Brain pericyte (primary cell): ENCODE measurements at regions not wholly inside any gene's neighbourhood (a gene's known extent, or its start where the extent isn't known, plus 50 kb on each side); places are given as distances from the start of the nearest gene placed in this dataset.

ENCODE experiments used
- DNase-seq: peaks from one replicate; pipeline ENCODE4 v3.0.0-alpha.2; 2012; ENCODE audit warnings: low read depth, low spot score

DNA sequence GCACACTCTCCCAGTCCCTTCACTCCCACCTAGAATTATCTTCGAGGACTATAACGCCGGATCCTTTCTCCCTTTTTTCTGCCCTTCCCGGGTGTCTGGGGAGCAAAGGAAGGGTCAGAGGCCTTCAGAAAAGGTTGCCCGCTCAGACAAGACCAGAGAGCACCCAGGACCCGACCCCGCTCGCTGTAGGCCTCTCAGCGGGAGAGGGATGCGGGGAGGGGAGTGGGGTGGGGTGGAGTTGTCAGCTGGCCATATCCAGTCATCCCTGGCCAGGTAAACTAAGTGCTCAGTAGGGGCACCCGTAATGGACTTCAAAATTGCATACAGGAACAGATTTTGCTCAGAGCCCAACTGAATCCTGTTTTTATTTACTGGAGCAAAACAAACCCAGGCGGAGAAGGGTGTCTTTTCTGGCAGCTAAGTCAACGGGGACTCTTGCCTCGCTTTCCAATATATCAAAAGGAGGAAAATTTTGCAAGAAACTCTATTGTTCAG lies 65.0 kb downstream of the NOL4 start:
- DNase-seq = no peak

DNA sequence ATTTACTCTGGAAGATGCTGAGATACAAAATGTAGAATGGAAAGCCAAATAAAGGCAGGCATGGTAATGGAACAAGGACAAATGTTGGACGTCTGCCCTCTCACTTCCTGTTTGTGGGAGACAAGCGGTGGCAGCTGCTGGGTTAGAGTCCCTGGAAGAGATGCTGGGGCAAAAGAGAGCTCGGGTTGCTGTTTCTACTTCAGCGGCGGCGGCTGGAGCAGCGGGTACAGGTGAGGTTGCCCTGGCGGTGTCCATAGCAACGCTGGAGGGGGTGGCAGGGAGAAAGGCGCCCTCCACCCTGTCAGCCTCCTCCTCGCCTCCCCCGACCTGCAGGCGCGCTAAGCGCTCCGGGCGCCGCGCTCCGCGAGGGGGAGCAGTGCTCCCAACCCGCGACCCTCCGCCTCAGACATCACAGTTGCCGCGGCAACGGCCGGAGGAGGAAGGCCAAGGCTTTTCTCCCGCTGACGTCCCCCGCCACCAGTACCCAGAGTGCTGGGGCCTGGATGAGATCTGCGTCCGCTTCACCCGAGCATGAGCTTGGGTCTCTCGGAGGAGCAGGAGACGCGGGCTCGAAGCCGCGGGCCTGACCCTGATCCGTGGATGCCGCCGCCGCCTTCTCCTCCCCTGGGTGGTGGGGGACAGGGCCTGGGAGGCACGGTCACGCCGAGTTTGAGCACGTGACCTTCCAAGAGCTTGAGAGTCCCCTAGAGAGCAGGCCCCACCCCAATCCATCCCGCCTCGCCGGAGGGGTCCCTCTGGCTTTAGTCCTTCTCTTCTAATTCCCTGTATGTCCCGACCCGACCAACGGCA lies 65.6 kb downstream of the NOL4 start:
- no peak for DNase-seq

DNA sequence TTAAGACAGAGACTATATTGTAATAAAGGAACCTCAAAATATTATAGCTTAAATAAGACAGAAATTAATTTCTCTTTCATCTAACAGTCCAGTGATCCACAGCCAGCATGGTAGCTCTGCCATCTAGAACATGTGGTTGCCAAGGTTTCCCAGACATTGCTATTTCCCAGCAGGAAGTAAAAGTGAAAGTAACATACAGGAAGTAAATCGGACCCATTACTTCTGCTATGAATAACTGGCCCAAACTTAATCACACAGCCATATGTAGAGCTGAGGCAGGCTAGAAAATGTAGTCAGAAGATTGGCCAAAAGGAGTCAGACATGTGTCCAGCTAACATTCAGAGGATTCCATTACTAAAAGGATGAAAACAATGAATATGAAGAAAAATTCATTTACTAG lies 71.0 kb downstream of the NOL4 start:
- no peak for DNase-seq

DNA sequence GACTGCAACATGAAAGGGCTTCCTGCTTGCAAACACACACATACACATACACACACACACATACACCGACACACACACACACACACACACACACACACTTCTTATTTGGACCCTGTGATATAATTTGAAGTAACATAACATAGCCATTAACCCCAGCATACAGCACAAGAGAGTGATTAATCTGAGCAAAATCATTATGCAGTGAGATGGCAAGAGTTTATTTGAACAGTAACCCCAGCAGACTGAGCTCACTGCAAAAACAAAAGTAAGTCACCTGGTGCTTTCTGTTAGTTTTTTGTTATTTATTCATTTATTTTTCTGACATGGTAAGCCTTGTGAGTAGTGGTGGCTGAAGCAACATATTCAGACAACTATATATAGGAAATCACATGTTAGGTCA lies 93.7 kb downstream of the NOL4 start:
- DNase-seq = no peak

DNA sequence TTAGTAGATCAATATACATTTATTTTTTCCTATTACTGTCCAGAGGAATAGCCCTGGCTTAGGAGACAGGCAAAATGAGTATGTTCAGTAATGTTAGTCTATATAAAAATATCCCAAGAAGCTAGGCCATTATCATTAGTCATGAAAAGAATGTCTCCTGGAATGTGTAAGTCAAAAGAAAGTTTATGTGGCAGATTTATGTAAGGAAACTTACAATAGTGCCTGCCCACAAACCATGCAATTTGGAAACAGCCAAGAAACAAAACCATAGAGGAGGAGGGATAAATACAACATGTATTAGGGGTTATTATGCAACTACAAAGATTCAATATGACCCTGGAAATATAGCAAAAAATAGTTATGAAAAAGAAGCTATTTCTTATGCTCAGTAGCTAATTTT lies 96.3 kb downstream of the NOL4 start:
- DNase-seq = no peak

DNA sequence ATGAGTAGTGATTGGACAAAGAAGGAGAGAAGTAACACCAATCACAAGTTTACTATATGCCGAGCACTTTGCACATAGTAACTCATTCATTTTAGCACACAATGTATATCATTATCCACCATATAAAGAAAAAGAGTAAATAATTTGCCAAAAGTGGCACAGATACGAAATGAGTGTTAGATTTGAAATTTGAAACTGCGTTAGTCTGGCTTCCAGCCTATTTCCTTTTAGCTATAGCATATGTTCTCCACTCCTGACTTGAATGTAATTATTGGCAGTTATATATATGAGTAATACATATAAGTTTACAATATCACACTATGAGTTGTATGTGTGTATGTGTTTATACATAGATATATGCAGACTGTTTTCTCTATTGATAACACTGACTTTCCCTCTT lies 98.6 kb downstream of the NOL4 start:
- no peak for DNase-seq

DNA sequence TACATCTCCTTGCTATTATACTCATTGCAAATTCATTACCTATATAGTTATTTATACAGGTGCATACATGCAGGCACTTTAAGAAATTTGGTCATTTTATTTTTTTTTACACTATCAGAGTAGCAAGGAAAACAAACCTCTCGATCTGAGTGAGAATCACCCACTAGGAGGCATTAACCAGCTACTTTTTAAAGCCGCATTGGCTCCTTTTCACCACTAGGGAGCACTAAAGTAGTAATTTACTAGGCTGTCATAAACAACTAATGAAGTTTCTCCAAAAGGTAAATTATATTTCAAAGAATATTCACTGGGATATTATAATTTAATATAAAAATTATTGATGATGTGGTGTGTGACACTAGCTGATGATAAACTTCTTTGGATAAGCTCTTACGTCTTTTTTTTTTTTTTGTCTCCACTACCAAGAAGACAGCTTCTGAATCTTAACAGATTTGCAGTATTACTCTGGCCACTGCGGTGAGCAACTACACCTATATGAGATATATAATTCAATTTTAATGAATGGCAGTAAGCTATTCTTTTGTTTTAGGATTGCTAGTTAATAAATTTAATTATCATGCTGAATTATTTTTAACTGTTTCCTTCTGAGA lies 101.9 kb downstream of the NOL4 start:
- peak; percentile 13 for DNase-seq

DNA sequence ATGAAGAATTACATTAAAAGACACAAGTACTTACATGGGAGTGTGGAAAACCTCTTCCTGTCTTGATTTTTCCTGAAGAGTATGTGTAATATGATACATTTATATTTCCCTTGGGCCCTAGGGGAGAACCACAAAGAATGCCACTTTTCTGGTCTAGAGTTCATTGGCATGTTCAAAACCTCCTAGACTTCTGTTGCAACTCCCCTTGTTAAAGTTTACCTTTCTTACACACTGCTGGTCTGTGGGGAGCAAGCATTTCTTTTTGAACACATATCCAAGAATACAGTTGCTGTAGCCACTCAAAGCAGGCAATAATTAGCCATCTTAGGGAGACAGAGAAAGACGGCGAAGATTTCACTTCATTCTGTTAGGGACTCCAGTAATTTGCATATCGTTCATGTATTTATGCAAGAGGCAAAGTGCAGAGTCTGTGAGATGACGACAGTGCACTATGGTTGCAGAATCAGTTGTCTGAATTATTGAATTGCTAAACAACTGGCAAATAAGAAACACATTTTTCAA lies 103.5 kb downstream of the NOL4 start:
- peak; percentile 38 for DNase-seq

DNA sequence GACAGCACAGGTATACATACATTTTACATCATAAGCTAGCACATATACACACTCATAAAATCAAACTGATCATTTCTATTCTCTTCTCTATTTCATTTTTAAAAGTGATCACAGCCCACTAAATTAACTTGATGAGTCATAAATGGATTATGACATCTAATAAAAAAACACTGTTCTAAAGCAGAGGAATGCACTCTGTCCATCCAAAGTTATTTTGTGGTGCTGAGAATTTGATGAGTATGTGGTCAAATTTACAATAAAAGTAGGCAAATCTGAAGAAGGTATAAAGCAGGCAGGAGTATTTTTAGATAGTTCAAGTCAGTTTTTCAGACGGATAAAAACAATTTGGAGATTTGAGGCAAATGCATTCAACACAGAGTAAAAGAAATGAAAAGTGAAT lies 104.4 kb downstream of the NOL4 start:
- no peak for DNase-seq

DNA sequence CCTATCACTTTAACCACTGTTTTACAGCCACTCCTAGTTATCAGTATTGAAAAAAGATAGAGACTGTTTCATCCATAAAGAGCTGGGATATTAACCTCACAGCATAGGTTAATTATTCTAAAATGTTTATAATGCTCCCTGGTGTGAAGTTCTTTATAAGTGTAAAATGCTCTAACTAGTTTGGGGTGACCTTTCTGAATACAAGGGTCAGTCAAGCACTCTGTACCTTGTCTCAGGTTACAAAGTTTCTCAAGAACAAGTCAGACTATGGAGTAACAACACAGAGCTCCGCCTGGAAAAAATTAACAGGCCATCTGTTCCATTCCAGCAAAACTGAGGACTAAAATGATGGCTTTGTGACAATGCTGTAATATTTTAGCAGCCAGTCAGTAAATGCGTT lies 107.4 kb downstream of the NOL4 start:
- no peak for DNase-seq

DNA sequence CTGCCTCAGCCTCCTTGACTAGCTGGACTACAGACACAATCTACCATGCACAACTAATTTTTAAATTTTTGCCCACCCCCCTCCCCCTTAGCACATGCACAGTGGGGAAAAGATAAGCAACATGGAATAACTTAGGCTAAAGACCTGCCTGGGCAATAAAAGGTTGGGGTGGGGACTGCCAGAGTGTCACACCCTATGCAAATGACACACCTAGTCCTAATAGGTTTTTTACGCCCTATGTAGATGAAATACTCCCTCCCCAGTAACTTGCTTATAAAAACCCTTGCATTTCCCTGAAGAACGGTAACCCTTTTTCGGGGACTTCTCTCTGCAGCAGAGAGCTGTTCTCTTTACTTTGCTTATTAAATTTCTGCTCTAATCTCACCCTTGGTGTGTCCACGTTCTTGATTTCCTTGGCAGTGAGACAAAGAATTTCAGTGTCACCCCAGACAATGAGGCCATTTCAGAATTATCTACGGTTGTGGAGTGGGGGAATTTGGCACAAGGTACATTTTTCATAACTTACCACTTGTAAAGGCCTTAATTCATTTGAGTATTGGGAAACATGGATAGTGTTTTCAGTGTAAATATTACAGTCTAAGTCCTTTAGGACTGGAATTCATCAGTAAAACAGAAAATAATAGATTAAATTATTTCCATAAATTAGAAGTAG lies 109.2 kb downstream of the NOL4 start:
- no peak for DNase-seq

DNA sequence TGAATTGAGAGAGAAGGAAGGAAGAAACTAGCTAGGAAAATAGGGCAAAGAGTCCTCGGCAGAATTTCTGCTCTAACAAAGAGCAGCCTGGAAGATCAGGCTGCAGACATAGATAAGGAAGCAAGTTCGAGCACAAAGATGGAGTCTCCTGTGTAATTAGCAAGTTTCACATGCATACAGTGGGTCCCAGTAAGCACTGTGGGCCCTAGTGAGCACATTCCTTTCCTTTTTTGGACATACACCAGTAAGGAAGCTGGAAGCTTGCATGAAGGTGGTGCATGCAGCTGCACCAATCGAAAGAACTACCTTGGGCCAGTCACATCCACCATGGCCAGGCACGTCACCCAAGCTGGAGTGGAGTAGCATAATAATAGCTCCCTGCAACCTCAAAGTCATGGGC lies 109.7 kb downstream of the NOL4 start:
- no peak for DNase-seq

DNA sequence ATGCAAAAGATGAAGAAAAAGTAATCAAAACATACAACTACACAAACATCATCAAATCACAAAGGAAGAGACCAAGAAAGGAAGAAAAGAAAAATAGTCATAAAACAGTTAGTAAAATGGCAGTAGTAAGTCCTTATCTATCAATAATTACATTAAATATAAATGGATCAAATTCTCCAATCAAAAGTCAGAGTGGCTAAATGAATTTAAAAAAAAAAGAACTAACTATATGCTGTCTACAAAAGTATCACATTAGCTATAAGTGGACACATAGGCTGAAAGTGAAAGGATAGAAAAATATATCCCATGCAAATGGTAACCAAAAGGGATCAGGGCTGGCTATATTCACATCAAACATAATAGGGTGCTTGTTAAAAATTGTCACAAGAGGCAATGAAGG lies 116.5 kb downstream of the NOL4 start:
- no peak for DNase-seq

DNA sequence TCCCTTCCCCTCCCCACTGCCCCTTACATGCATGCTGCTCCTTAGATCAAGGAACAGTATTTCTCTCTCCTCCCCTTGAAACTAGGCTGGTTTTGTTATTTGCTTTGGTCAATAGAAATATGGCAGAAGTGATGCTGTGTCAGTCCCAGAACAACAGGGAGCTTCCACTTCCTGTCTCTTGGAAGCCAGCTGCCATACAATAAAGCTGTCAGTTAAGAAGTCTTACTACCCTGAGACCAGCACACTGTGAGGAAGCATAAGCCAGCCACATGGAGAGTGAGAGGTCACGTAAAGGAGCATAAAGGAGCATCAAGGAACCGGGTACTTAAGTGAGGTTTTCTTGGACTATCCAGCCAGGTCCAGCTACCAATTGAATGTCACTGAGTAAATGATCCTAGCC lies 126.6 kb downstream of the NOL4 start:
- no peak for DNase-seq

DNA sequence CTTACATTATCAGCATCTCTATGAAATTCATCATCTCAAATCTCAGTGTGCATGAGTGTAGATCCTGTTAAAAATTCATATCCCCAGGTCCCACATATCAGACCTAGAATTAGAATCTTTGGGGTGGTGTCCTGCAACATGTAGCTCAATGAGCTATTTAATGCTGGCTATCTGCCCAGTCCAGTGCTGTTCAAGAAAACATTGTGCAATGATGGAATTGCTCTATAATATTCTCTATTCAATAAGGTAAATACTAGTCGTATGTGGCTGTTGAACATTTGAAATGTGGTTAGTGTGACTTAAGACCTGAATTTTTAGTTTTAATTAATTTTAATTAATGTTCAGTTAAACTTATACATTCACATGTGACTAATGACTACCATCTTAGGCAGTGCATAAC lies 127.4 kb downstream of the NOL4 start:
- no peak for DNase-seq

DNA sequence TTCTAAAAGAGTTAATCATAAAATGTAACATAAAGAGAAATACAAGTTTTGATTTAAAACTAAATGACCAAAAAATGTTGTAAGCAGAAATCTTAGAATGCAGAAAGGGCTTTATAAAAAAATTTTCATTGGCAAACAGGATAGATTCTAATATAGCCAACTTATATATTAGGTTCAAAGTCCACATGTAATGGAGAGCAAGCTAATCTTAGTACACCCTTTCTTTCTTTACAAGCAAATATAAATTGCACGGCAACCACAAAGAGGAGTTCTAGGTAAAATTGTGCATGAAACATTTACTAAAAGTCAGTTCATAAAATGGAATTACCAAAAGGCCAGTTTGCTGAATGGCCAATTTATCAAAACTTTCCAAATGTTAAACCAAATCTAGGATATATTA lies 130.6 kb downstream of the NOL4 start:
- DNase-seq = no peak

DNA sequence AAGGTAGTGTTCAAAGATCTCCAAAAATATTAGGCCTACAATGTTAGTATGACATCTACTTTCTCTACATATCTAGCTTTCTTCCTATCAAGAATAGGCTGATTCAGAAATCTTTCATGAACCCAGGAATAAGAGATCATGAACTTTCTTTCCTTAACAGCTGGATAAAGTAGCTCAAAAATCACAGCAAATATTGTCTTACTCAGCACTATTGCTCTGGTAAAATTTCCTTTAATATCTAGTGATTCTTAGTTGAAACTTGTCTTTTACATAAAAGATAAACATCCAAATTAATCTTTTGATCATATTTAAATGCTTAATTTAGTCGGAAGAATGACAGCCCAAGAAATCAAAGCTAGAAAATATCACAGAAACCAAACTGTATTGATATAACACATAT lies 131.9 kb downstream of the NOL4 start:
- no peak for DNase-seq

DNA sequence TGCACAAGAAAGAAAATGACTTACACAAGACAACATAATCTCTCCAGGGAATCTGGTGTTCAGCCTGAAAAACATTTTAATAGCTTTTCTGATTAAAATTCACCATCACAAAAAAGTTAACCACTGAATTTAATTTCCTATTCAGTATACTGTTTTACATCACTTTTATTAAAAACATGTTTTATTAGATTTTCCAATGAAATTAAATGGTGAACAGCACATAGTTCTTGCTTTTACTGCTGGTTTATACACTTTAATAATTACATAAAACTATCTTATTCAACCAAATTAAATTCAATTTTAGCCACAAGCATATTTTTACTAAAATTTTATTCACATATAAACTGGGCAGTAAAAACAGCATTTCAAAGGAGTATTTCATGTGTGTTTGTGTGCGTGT lies 138.3 kb downstream of the NOL4 start:
- DNase-seq = no peak

DNA sequence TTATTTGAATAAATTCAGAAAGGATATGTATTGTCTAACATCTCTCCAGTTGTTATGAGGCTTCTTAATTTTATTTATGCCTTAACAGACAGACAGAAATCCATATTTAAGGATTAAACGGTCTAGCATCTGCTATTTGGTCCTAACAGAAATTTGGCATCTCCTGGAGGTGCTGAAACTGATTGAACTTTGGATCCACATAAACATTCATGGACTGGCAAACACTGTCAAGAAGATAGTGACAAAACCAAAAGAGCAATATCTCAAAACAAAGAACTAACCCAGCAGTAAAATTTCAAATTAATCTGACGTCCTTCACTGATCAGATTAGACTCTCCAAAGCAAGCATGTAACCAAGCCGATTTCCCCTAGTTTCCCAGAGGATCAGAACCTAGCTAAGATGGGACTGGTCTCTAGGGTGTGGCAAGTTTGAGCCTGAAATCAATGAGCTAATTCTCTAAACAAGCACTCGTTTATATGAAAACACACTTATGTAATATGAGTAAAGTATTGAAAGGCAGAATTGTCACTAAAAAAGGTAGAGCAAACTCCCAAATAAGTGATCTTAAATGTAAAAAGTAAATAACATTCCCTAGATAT lies 139.5 kb downstream of the NOL4 start:
- no peak for DNase-seq

DNA sequence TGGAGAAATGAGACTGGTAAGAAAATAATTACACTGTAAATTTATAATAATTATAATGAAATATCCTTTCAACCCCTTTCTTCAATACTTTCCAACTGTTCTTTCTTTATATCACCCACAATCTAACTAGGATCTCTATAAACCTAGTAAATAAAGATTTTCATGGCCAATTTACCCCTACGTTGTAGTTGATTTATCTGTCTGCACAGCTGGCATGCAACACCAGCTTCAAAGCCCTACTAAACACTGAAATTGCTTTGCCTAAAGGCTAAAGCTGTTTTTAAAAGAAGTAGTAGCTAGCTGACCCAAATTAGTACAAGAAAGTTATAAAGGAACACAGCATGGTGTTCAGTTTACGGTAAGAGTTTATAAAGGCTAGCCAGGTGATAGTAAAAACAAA lies 140.1 kb downstream of the NOL4 start:
- DNase-seq = no peak

DNA sequence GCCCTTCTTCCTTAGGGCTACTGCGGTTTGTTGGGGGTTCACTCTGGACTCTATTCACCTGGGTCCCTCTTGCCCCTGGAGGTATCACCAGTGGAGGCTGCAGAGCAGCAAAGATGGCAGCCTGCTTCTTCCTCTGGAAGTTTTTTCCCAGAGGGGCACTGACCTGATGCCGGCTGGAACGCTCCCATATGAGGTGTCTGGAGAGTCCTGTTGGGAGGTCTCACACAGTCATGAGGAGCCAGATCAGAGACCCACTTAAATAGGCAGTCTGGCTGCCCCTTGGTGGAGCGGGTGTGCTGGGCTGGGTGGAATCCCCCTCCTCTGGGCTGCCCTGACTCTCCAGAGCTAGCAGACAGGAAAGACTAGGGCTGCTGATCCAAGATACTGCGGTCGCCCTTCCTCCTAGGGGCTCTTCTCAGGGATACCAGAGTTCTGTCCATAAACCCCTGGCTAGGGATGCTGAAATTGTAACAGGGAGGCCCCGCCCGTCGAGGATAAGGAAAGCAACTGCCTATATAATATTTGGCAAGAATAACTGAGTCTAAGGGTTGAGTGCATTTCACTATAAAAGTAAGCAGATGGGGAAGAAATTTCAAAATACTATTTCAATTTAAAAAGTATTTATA lies 140.7 kb downstream of the NOL4 start:
- no peak for DNase-seq

DNA sequence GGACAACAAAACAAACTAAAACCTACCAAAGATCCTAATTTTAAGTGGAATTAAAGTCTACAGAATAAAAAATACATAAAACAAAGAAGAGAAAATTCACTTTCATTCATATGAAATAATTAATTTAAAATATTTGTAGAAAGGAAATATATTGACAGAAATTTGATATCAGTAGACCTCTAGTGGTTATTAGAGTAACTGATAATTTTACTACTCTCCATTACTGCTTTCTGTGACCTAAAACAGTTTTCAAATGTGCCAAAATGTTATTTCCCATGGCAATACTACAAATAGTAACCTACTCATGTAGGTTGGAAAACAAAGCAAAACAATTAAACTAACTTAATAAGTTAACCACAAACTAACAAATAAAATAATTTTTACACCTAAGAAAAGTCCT lies 147.1 kb downstream of the NOL4 start:
- no peak for DNase-seq
